Endodermal cell (in vitro differentiated cells): ENCODE measurements at regions not wholly inside any gene's neighbourhood (a gene's known extent, or its start where the extent isn't known, plus 50 kb on each side); places are given as distances from the start of the nearest gene placed in this dataset.

Experiments
- DNase-seq: peaks from one replicate; pipeline ENCODE4 v3.0.0-alpha.2; 2017
- H3K27ac ChIP-seq: 2 replicates; pipeline ENCODE4 v1.5.1; 2013; ENCODE audit warnings: mild to moderate bottlenecking, low read depth, low read length, moderate library complexity
- H3K27me3 ChIP-seq: 2 replicates; pipeline ENCODE4 v1.6.1; 2013; ENCODE audit warnings: mild to moderate bottlenecking, low read length, moderate library complexity; ENCODE audit not compliant: insufficient read depth, control insufficient read depth, poor library complexity, severe bottlenecking
- H3K36me3 ChIP-seq: 2 replicates; pipeline ENCODE4 v1.7.0; 2013; ENCODE audit warnings: mild to moderate bottlenecking, low read length, moderate library complexity; ENCODE audit not compliant: control insufficient read depth, insufficient read depth
- H3K4me1 ChIP-seq: one replicate; pipeline ENCODE4 v1.7.0; 2013; ENCODE audit warnings: low read length; ENCODE audit not compliant: control insufficient read depth, insufficient read depth
- H3K4me3 ChIP-seq: 2 replicates; pipeline ENCODE4 v1.5.1; 2013; ENCODE audit warnings: mild to moderate bottlenecking, low read length, moderate library complexity
- H3K9ac ChIP-seq: 2 replicates; pipeline ENCODE4 v1.6.1; 2013; ENCODE audit warnings: mild to moderate bottlenecking, low read length, moderate library complexity; ENCODE audit not compliant: poor library complexity, severe bottlenecking; ENCODE audit errors: extremely low read depth
- H3K9me3 ChIP-seq: 2 replicates; pipeline ENCODE4 v1.6.1; 2013; ENCODE audit warnings: mild to moderate bottlenecking, low read length, moderate library complexity; ENCODE audit not compliant: control insufficient read depth
- H3K27ac Mint-ChIP-seq: 2 replicates; pipeline ENCODE4 v1.8.0; 2020; ENCODE audit warnings: mixed read lengths
- H3K27me3 Mint-ChIP-seq: 2 replicates; pipeline ENCODE4 v1.8.0; 2021; ENCODE audit warnings: mild to moderate bottlenecking, mixed read lengths; ENCODE audit not compliant: insufficient read depth
- H3K36me3 Mint-ChIP-seq: 2 replicates; pipeline ENCODE4 v1.8.0; 2020; ENCODE audit warnings: low read depth, mixed read lengths
- H3K4me1 Mint-ChIP-seq: 2 replicates; pipeline ENCODE4 v1.8.0; 2020; ENCODE audit warnings: mixed read lengths
- H3K4me3 Mint-ChIP-seq: 2 replicates; pipeline ENCODE4 v1.8.0; 2020; ENCODE audit warnings: mild to moderate bottlenecking, moderate library complexity, mixed read lengths
- H3K9me3 Mint-ChIP-seq: 2 replicates; pipeline ENCODE4 v1.8.0; 2020; ENCODE audit warnings: mild to moderate bottlenecking, mixed read lengths
- WGBS, 2 experiments: methylation state at CpG; one replicate each; pipeline versions ENCODE4 v1.1.5 to v1.1.7; 2013; ENCODE audit warnings: missing lambda C conversion rate in 2 of 2, mixed read lengths in 1 of 2; ENCODE audit not compliant: insufficient coverage in 1 of 2, insufficient read length in 1 of 2; 5-methylcytosine and 5-hydroxymethylcytosine counted together
- TF ChIP-seq, protein P1 (sequence below): fragments of 200-600 bp; sonication (generic); conservative IDR thresholded peaks from 2 replicates; pipeline ENCODE4 v1.5.0; 2021; ENCODE audit warnings: antibody characterized with exemption, mild to moderate bottlenecking

DNA sequence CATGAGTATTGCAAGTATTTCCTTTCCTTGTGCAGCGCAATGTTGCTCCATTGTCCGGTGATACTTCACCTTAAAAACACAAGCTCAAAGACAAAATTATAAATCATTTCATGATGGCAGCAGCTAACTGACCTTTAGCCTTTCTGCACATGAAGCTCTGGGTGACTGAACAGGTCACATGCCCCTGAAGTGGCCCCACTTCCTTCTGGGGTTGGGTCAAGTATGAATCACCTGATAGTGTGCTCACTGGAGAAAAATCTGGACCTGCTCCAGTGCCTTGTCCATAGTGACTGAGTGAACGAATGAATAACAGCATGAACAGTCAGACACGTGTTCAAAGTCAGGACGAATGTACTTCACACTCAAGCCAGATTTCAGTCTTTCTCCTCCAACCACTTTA, 658.9 kb downstream of the NPHP4 start:
- no peak overlapping the region for H3K4me3 ChIP-seq
- Mint-ChIP-seq H3K27me3 (peaks cover 16% of the 10 kb centered on the region), H3K4me1 (no peaks in the 10 kb centered on the region), H3K4me3 (no peak overlapping the region), H3K27ac (no peak overlapping the region), H3K36me3 (no peaks in the 10 kb centered on the region), H3K9me3 (peaks cover 3% of the 10 kb centered on the region)
- H3K9ac ChIP-seq = no peak overlapping the region
- TF ChIP-seq, protein P1, sequence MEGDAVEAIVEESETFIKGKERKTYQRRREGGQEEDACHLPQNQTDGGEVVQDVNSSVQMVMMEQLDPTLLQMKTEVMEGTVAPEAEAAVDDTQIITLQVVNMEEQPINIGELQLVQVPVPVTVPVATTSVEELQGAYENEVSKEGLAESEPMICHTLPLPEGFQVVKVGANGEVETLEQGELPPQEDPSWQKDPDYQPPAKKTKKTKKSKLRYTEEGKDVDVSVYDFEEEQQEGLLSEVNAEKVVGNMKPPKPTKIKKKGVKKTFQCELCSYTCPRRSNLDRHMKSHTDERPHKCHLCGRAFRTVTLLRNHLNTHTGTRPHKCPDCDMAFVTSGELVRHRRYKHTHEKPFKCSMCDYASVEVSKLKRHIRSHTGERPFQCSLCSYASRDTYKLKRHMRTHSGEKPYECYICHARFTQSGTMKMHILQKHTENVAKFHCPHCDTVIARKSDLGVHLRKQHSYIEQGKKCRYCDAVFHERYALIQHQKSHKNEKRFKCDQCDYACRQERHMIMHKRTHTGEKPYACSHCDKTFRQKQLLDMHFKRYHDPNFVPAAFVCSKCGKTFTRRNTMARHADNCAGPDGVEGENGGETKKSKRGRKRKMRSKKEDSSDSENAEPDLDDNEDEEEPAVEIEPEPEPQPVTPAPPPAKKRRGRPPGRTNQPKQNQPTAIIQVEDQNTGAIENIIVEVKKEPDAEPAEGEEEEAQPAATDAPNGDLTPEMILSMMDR = no peak
- H3K27me3 ChIP-seq = no peaks in the 10 kb centered on the region
- no peak overlapping the region for H3K27ac ChIP-seq
- 86 to 91% methylated on average over 5 of the region's 5 CpGs for WGBS, 2 experiments
- no peaks in the 10 kb centered on the region for H3K4me1 ChIP-seq
- no peak for DNase-seq
- H3K36me3 ChIP-seq = no peaks in the 10 kb centered on the region
- peaks cover under 1% of the 10 kb centered on the region for H3K9me3 ChIP-seq

DNA sequence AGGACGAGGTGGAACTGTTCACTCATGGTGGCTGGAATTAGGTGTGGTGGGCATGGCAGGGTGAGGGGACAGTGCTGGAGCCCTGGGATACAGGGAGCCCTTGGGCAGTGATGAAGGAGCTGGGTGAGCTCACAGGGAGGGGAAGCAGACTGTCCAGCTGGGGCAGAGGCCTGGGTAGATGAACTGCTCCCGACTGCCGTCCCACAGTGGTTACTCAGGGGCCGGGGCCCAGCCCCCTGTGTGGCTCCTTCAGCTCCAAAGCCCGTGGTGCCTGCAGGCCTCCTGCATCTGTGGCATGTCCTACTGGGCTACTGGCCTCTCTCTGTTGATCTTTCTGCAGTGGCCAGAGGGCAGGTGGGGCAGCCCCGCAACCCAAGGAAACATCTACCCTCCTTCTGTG, 661.1 kb downstream of the NPHP4 start:
- Histone ChIP-seq H3K9ac (no peak overlapping the region), H3K36me3 (no peaks in the 10 kb centered on the region), H3K27ac (no peak overlapping the region), H3K4me3 (no peak overlapping the region), H3K27me3 (no peaks in the 10 kb centered on the region), H3K9me3 (peaks cover 20% of the 10 kb centered on the region), H3K4me1 (no peaks in the 10 kb centered on the region)
- Mint-ChIP-seq H3K9me3 (peaks cover 22% of the 10 kb centered on the region), H3K27me3 (peaks cover 16% of the 10 kb centered on the region), H3K4me3 (no peak overlapping the region), H3K36me3 (no peaks in the 10 kb centered on the region), H3K4me1 (no peaks in the 10 kb centered on the region), H3K27ac (no peak overlapping the region)
- TF ChIP-seq, protein P1 = no peak
- 88 to 96% methylated on average over 3 to 6 of the region's 6 CpGs for WGBS, 2 experiments
- no peak for DNase-seq

DNA sequence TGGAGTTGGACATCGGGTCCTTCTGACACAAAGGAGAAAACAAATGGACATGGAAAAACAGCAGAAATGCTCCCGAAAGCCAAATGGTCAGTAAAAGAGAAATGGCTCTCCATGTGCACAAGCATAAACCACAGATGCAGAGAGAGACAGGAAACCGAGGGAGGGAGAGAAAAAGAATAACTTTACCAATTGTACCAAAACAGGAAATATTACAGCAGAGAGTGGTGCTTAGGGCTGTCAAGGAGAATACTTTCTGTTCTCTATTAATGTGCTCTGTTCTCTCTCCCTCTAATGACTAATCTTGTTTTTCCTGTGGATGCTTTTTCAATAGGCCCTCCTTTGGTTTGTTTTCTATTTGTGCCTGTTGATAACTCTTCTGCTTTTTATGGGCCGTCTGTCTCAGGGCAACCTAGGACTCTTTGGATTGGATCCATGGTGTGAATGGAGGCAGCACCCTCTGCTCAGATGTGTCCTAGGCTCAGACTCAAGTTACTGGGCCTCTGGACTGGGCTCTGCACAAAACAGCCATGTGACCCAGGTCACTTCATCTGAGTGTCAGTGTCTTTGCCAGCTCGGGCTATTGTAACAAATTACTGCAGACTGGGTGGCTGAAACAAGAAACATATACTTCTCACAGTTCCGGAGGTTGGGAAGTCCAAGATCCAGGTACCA, 663.0 kb downstream of the NPHP4 start:
- Histone ChIP-seq H3K36me3 (no peaks in the 10 kb centered on the region), H3K4me1 (no peaks in the 10 kb centered on the region), H3K9ac (no peak overlapping the region), H3K4me3 (no peak overlapping the region), H3K27me3 (no peaks in the 10 kb centered on the region), H3K9me3 (peaks cover 20% of the 10 kb centered on the region), H3K27ac (no peak overlapping the region)
- Mint-ChIP-seq H3K9me3 (peaks cover 23% of the 10 kb centered on the region), H3K27me3 (peaks cover 8% of the 10 kb centered on the region), H3K27ac (no peak overlapping the region), H3K4me3 (no peak overlapping the region), H3K4me1 (no peaks in the 10 kb centered on the region), H3K36me3 (no peaks in the 10 kb centered on the region)
- 83 to 92% methylated on average over 3 to 6 of the region's 6 CpGs for WGBS, 2 experiments
- no peak for DNase-seq
- TF ChIP-seq, protein P1 = no peak
